ENCODE measurements at regions not wholly inside any gene's neighbourhood (a gene's known extent, or its start where the extent isn't known, plus 50 kb on each side); places are given as distances from the start of the nearest gene placed in this dataset.

- TF ChIP-seq EZH2 (optimal IDR thresholded peaks at IDR 0.05; ENCODE audit: low read depth, low read length) (no peak), CTCF (IDR thresholded peaks at IDR 0.05; ENCODE audit: low read length) (no peak)
Measured at GRCh38 chr1:232179896-232180778, 449.8 kb downstream of the SIPA1L2 start.
